Endodermal cell (in vitro differentiated cells): ENCODE measurements at regions not wholly inside any gene's neighbourhood (a gene's known extent, or its start where the extent isn't known, plus 50 kb on each side); places are given as distances from the start of the nearest gene placed in this dataset.
"Not testable (repeated sequence)": the region's sequence is repeated elsewhere in the genome, so short reads cannot be mapped to it uniquely, and the experiment has no call there.

Experiments used
- DNase-seq: peaks from one replicate; pipeline ENCODE4 v3.0.0-alpha.2; 2017
- H3K27ac ChIP-seq: 2 replicates; pipeline ENCODE4 v1.5.1; 2013; ENCODE audit warnings: mild to moderate bottlenecking, low read depth, low read length, moderate library complexity
- H3K27me3 ChIP-seq: 2 replicates; pipeline ENCODE4 v1.6.1; 2013; ENCODE audit warnings: mild to moderate bottlenecking, low read length, moderate library complexity; ENCODE audit not compliant: insufficient read depth, control insufficient read depth, poor library complexity, severe bottlenecking
- H3K36me3 ChIP-seq: 2 replicates; pipeline ENCODE4 v1.7.0; 2013; ENCODE audit warnings: mild to moderate bottlenecking, low read length, moderate library complexity; ENCODE audit not compliant: control insufficient read depth, insufficient read depth
- H3K4me1 ChIP-seq: one replicate; pipeline ENCODE4 v1.7.0; 2013; ENCODE audit warnings: low read length; ENCODE audit not compliant: control insufficient read depth, insufficient read depth
- H3K4me3 ChIP-seq: 2 replicates; pipeline ENCODE4 v1.5.1; 2013; ENCODE audit warnings: mild to moderate bottlenecking, low read length, moderate library complexity
- H3K9ac ChIP-seq: 2 replicates; pipeline ENCODE4 v1.6.1; 2013; ENCODE audit warnings: mild to moderate bottlenecking, low read length, moderate library complexity; ENCODE audit not compliant: poor library complexity, severe bottlenecking; ENCODE audit errors: extremely low read depth
- H3K9me3 ChIP-seq: 2 replicates; pipeline ENCODE4 v1.6.1; 2013; ENCODE audit warnings: mild to moderate bottlenecking, low read length, moderate library complexity; ENCODE audit not compliant: control insufficient read depth
- H3K27ac Mint-ChIP-seq: 2 replicates; pipeline ENCODE4 v1.8.0; 2020; ENCODE audit warnings: mixed read lengths
- H3K27me3 Mint-ChIP-seq: 2 replicates; pipeline ENCODE4 v1.8.0; 2021; ENCODE audit warnings: mild to moderate bottlenecking, mixed read lengths; ENCODE audit not compliant: insufficient read depth
- H3K36me3 Mint-ChIP-seq: 2 replicates; pipeline ENCODE4 v1.8.0; 2020; ENCODE audit warnings: low read depth, mixed read lengths
- H3K4me1 Mint-ChIP-seq: 2 replicates; pipeline ENCODE4 v1.8.0; 2020; ENCODE audit warnings: mixed read lengths
- H3K4me3 Mint-ChIP-seq: 2 replicates; pipeline ENCODE4 v1.8.0; 2020; ENCODE audit warnings: mild to moderate bottlenecking, moderate library complexity, mixed read lengths
- H3K9me3 Mint-ChIP-seq: 2 replicates; pipeline ENCODE4 v1.8.0; 2020; ENCODE audit warnings: mild to moderate bottlenecking, mixed read lengths
- WGBS, 2 experiments: methylation state at CpG; one replicate each; pipeline versions ENCODE4 v1.1.5 to v1.1.7; 2013; ENCODE audit warnings: missing lambda C conversion rate in 2 of 2, mixed read lengths in 1 of 2; ENCODE audit not compliant: insufficient coverage in 1 of 2, insufficient read length in 1 of 2; 5-methylcytosine and 5-hydroxymethylcytosine counted together
- TF ChIP-seq, protein P1 (sequence below): fragments of 200-600 bp; sonication (generic); conservative IDR thresholded peaks from 2 replicates; pipeline ENCODE4 v1.5.0; 2021; ENCODE audit warnings: antibody characterized with exemption, mild to moderate bottlenecking

DNA sequence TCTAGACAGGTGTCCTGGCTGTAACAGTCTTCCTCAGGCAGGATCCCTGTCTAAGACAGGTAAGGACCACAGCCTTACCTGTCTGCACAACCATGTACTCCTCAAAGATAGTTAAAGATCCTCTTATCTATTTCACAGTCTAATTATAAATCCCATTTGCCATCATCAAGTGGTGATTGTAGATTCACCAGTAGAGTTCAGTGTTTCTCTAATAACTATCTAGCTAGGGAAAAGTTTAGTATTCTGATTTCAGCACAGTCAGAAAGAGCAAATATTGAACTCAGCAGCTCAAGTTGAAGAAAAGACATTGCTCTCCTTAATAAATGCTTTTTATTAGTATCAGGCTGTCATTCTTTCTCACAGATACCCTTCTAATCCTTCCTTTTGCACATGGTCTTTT, 1305.5 kb upstream of the NXPH2 start:
- H3K9ac ChIP-seq = no peak overlapping the region
- no peak for DNase-seq
- no peaks in the 10 kb centered on the region for H3K4me1 ChIP-seq
- H3K27ac Mint-ChIP-seq = no peak overlapping the region
- TF ChIP-seq, protein P1, sequence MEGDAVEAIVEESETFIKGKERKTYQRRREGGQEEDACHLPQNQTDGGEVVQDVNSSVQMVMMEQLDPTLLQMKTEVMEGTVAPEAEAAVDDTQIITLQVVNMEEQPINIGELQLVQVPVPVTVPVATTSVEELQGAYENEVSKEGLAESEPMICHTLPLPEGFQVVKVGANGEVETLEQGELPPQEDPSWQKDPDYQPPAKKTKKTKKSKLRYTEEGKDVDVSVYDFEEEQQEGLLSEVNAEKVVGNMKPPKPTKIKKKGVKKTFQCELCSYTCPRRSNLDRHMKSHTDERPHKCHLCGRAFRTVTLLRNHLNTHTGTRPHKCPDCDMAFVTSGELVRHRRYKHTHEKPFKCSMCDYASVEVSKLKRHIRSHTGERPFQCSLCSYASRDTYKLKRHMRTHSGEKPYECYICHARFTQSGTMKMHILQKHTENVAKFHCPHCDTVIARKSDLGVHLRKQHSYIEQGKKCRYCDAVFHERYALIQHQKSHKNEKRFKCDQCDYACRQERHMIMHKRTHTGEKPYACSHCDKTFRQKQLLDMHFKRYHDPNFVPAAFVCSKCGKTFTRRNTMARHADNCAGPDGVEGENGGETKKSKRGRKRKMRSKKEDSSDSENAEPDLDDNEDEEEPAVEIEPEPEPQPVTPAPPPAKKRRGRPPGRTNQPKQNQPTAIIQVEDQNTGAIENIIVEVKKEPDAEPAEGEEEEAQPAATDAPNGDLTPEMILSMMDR = no peak
- peaks cover 6% of the 10 kb centered on the region for H3K4me1 Mint-ChIP-seq
- no peaks in the 10 kb centered on the region for H3K27me3 Mint-ChIP-seq
- no peaks in the 10 kb centered on the region for H3K27me3 ChIP-seq
- no peak overlapping the region for H3K4me3 Mint-ChIP-seq
- H3K36me3 Mint-ChIP-seq = no peaks in the 10 kb centered on the region
- no peaks in the 10 kb centered on the region for H3K36me3 ChIP-seq
- H3K9me3 ChIP-seq = no peaks in the 10 kb centered on the region
- H3K4me3 ChIP-seq = no peak overlapping the region
- no peak overlapping the region for H3K27ac ChIP-seq
- H3K9me3 Mint-ChIP-seq = no peaks in the 10 kb centered on the region

DNA sequence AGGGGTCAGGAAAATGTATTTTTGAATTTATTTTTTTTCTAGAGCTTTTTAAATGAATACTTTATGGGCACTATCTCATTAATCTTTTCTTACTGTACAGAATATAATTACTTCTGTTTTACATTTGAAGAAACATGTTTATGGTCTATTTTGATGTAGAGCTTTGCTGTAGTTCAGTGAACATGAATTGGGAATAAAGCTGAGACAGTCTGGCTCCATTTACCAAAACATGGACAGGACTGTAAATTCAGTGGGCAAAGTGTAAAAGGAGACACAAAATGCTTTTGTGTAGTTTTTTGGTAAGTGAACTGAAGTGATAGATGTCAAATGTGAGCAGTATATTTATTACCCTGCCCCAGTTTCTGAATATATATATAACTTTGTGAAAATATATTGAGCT, 1298.8 kb upstream of the NXPH2 start:
- no peak overlapping the region for H3K4me3 ChIP-seq
- Mint-ChIP-seq H3K36me3 (peaks cover 1% of the 10 kb centered on the region), H3K27me3 (no peaks in the 10 kb centered on the region), H3K4me3 (no peak overlapping the region), H3K4me1 (no peaks in the 10 kb centered on the region), H3K27ac (no peak overlapping the region), H3K9me3 (peaks cover 10% of the 10 kb centered on the region)
- no peak for DNase-seq
- H3K27ac ChIP-seq = no peak overlapping the region
- H3K4me1 ChIP-seq = no peaks in the 10 kb centered on the region
- H3K36me3 ChIP-seq = no peaks in the 10 kb centered on the region
- H3K9ac ChIP-seq = no peak overlapping the region
- H3K9me3 ChIP-seq = no peaks in the 10 kb centered on the region
- TF ChIP-seq, protein P1 = no peak
- no peaks in the 10 kb centered on the region for H3K27me3 ChIP-seq

DNA sequence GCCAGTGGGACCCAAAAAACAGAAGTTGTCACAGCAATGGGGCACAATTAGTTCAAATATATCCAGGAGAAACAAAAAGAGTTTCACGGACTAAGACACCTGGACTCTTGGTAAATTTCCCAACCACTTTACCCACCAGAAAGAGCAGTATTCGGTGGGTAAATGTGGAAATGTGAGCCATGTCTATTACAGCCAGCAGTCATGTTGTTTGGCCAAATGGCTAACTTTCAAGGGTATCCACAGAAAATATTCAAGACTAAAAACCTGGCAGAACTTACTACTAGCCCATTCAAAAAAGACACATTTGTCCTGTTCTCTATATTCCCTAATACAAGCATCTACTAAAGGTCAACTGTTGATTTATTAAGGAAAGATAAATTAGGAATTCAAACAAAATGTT, 1296.0 kb upstream of the NXPH2 start:
- TF ChIP-seq, protein P1 = no peak
- Mint-ChIP-seq H3K9me3 (peaks cover 14% of the 10 kb centered on the region), H3K36me3 (peaks cover 3% of the 10 kb centered on the region), H3K27ac (no peak overlapping the region), H3K4me1 (no peaks in the 10 kb centered on the region), H3K4me3 (no peak overlapping the region), H3K27me3 (no peaks in the 10 kb centered on the region)
- DNase-seq = no peak
- Histone ChIP-seq H3K4me3 (no peak overlapping the region), H3K27me3 (no peaks in the 10 kb centered on the region), H3K9ac (no peak overlapping the region), H3K9me3 (no peaks in the 10 kb centered on the region), H3K4me1 (no peaks in the 10 kb centered on the region), H3K36me3 (no peaks in the 10 kb centered on the region), H3K27ac (no peak overlapping the region)
- WGBS, 2 experiments = 100% methylated on average over 1 to 2 of the region's 2 CpGs

DNA sequence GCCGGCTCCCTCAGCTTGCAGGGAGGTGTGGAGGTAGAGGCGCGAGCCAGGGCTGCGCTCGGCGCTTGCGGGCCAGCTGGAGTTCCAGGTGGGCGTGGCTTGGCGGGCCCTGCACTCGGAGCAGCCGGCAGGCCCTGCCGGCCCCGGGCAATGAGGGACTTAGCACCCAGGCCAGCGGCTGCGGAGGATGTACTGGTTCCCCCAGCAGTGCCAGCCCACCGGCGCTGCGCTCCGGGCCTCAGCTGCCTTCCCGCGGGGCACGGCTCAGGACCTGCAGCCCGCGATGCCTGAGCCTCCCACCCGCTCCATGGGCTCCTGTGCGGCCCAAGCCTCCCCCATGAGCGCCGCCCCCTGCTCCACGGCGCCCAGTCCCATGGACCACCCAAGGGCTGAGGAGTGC, 1293.6 kb upstream of the NXPH2 start:
- H3K9me3 ChIP-seq, DNase-seq, H3K27me3 ChIP-seq, H3K27ac Mint-ChIP-seq, H3K36me3 ChIP-seq, H3K4me3 ChIP-seq, H3K36me3 Mint-ChIP-seq, H3K4me3 Mint-ChIP-seq, H3K27me3 Mint-ChIP-seq, H3K9ac ChIP-seq, H3K27ac ChIP-seq, H3K4me1 ChIP-seq, H3K4me1 Mint-ChIP-seq: not testable (repeated sequence)
- peaks cover 14% of the 10 kb centered on the region for H3K9me3 Mint-ChIP-seq
- 96% methylated on average over 11 to 30 of the region's 30 CpGs for WGBS, 2 experiments
